ENCODE measurements at regions not wholly inside any gene's neighbourhood (a gene's known extent, or its start where the extent isn't known, plus 50 kb on each side); places are given as distances from the start of the nearest gene placed in this dataset.
A peak's percentile ranks its signal among the peaks of the same experiment; 100 is the strongest.

GRCh38 chr4:62709618-62710252 lies 1509.6 kb downstream of the ADGRL3 start:
- TF ChIP-seq CTCF (IDR thresholded peaks at IDR 0.05) (peak in 1 of 3 experiments; percentile 24), POLR2A (IDR thresholded peaks at IDR 0.05) (no peak)
